HepG2 (cell line): ENCODE measurements at regions not wholly inside any gene's neighbourhood (a gene's known extent, or its start where the extent isn't known, plus 50 kb on each side); places are given as distances from the start of the nearest gene placed in this dataset.

ENCODE experiments used
- ATAC-seq: fragments of 200-7000 bp; cut with Tn5 transposase; 3 replicates; pipeline ENCODE4 v1.9.1; 2020; ENCODE audit warnings: mild to moderate bottlenecking, moderate library complexity
- BruUV-seq: library from RNA; stranded (reverse); fragments of 400-500 nt; replicated peaks from 2 replicates; lab custom pipeline; 2021; lab: Mats Ljungman, UMichigan
- CTCF ChIA-PET: fragments of 300-600 bp; formaldehyde crosslinking; extraction: SDS; loops from one replicate; lab custom pipeline; 2021; ENCODE audit warnings: low total read pairs, inconsistent platforms, low intra/inter-chr PET ratio; lab: Yijun Ruan, JAX
- POLR2A ChIA-PET: fragments of 350-600 bp; sonication (Branson Sonifier 250); formaldehyde crosslinking; loops from one replicate; lab custom pipeline; 2020; ENCODE audit warnings: antibody characterized with exemption, inconsistent platforms; lab: Yijun Ruan, JAX
- DNase-seq: peaks from one replicate; pipeline ENCODE4 v3.0.0-alpha.2; 2015; ENCODE audit warnings: low spot score
- FAIRE-seq: peaks from 3 replicates; lab custom pipeline; 2011; peaks lifted over from hg19 to GRCh38; lab: Jason Lieb, UNC
- H2AFZ ChIP-seq: one replicate; pipeline ENCODE4 v1.6.1; 2011; ENCODE audit warnings: low read length, inconsistent platforms
- H3K27ac ChIP-seq: fragments of 300-600 bp; 3 replicates; pipeline ENCODE4 v1.8.0; 2011; ENCODE audit warnings: mixed run types, mild to moderate bottlenecking, mixed read lengths, low read length, inconsistent platforms; ENCODE audit not compliant: insufficient read depth; ENCODE audit errors: extremely low read length
- H3K27me3 ChIP-seq, 2 experiments: fragments of 200-600 bp in 1 of 2; 2 replicates in 1 of 2; 3 replicates in 1 of 2; pipeline versions ENCODE4 v1.6.0 to v1.8.0; 2011; ENCODE audit warnings: low read length in 2 of 2, mild to moderate bottlenecking in 2 of 2, moderate library complexity in 2 of 2, inconsistent platforms in 1 of 2; ENCODE audit not compliant: insufficient read depth in 2 of 2, control insufficient read depth in 1 of 2
- H3K36me3 ChIP-seq, 2 experiments: fragments of 200-600 bp in 1 of 2; replicated peaks in 1 of 2; 2 replicates in 1 of 2; 3 replicates in 1 of 2; pipeline versions ENCODE4 v1.5.1 to v1.8.0; 2011; ENCODE audit warnings: low read length in 2 of 2, inconsistent platforms in 1 of 2; ENCODE audit not compliant: insufficient read depth in 2 of 2, control insufficient read depth in 1 of 2
- H3K4me1 ChIP-seq: 2 replicates; pipeline ENCODE4 v1.5.1; 2012; ENCODE audit warnings: low read length, inconsistent platforms; ENCODE audit not compliant: insufficient read depth
- H3K4me2 ChIP-seq: 2 replicates; pipeline ENCODE4 v1.6.0; 2011; ENCODE audit warnings: low read depth, low read length, inconsistent platforms
- H3K4me3 ChIP-seq, 3 experiments: fragments of 200-600 bp in 1 of 3; sonication (generic), shearing (Covaris generic) in 1 of 3; replicated peaks in 1 of 3; 2 replicates each; pipeline ENCODE4 v1.5.1; 2011 to 2016; ENCODE audit warnings: low read length in 3 of 3, inconsistent platforms in 2 of 3, low read depth in 2 of 3, mild to moderate bottlenecking in 2 of 3, control low read depth in 1 of 3, mixed read lengths in 1 of 3; ENCODE audit not compliant: insufficient read depth in 1 of 3
- H3K79me2 ChIP-seq: one replicate; pipeline ENCODE4 v1.6.1; 2011; ENCODE audit warnings: low read length, inconsistent platforms; ENCODE audit not compliant: insufficient read depth
- H3K9ac ChIP-seq: 2 replicates; pipeline ENCODE4 v1.6.0; 2011; ENCODE audit warnings: mild to moderate bottlenecking, low read depth, low read length, inconsistent platforms; ENCODE audit not compliant: insufficient read depth
- H3K9me3 ChIP-seq: 2 replicates; pipeline ENCODE4 v1.5.1; 2012; ENCODE audit warnings: mild to moderate bottlenecking, low read length
- H4K20me1 ChIP-seq: 2 replicates; pipeline ENCODE4 v1.6.0; 2011; ENCODE audit warnings: inconsistent platforms, mild to moderate bottlenecking, low read length, moderate library complexity; ENCODE audit not compliant: insufficient read depth
- CEBPZ ChIP-seq: IDR thresholded peaks from 2 replicates; pipeline ENCODE4 v1.6.1; 2012; ENCODE audit warnings: low read length, improper control_type of control experiment
- HNF1A ChIP-seq, 2 experiments: sonication (generic) in 1 of 2; formaldehyde crosslinking in 1 of 2; IDR thresholded peaks; 2 replicates each; pipeline versions ENCODE4 v1.4.0 to v1.6.1; 2016 to 2020; ENCODE audit warnings: borderline replicate concordance in 1 of 2, low read depth in 1 of 2, mild to moderate bottlenecking in 1 of 2, missing genetic modification reagents in 1 of 2
- IKZF1 ChIP-seq: fragments of 450-650 bp; IDR thresholded peaks from 2 replicates; pipeline ENCODE4 v1.7.1; 2016
- ZKSCAN5 ChIP-seq: sonication (generic); formaldehyde crosslinking; IDR thresholded peaks from 2 replicates; pipeline ENCODE4 v1.5.1; 2020; ENCODE audit warnings: mild to moderate bottlenecking, missing genetic modification reagents
- ZNF160 ChIP-seq: sonication (generic); formaldehyde crosslinking; IDR thresholded peaks from 2 replicates; pipeline ENCODE4 v1.8.0; 2022; ENCODE audit warnings: mild to moderate bottlenecking, inconsistent platforms, missing genetic modification reagents
- WGBS: methylation state at CpG from one replicate; pipeline ENCODE4 v1.1.6; 2017; ENCODE audit warnings: low lambda C conversion rate; 5-methylcytosine and 5-hydroxymethylcytosine counted together
- in situ Hi-C: cut with HindIII; loops from 2 replicates; pipeline ENCODE4 v1.10.0; 2017; ENCODE audit warnings: low pct_unique_long_range_greater_than_20kb; ENCODE audit not compliant: extremely low pct_ligation_motif_present
- intact Hi-C: fragments of 100-400 bp; cut with micrococcal nuclease; formaldehyde crosslinking; loops from one replicate; pipeline ENCODE4 v1.10.0; 2022; ENCODE audit not compliant: unreplicated experiment

DNA sequence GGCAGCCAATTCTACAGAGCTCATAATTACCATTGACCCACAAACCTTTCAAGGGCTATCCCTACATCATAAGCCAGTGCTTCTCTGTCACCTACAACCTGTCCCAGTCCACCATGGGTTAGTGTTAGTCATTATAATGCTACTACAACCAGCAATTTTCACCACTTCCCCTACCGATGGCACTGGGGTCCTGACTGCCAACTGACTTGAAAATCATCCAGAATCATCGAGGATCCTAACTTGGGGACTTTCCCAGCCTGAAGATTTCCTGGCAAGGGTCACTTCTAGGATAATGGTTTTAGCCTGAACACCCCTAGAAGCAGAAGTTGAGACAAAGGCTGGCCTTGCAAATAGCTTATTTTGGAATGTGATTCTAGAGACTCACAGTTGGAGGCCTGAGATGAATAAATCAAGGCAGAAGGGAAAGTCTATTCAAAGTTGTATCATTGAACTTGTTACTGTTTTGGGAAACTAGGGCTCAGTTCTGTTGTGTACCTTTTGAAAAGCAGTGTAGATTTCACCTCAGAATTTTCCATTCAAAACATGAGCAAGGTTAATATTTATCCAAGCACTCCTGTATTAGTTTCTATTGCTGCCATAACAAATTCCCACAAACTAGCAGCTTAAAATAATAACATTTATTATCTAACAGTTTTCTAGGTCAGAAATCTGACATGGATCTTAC, 633.0 kb downstream of the LRRC70 start:
- 0% methylated on average over 2 of the region's 2 CpGs for WGBS
- Histone ChIP-seq H3K27me3 (no peaks in the 10 kb centered on the region), H3K4me3 (no peak overlapping the region), H3K9me3 (no peaks in the 10 kb centered on the region; the same call in 1 of the 2 replicates), H2AFZ (no peak overlapping the region), H3K79me2 (no peaks in the 10 kb centered on the region), H3K4me2 (no peak overlapping the region), H3K36me3 (no peaks in the 10 kb centered on the region), H3K4me1 (no peaks in the 10 kb centered on the region), H3K9ac (no peak overlapping the region), H4K20me1 (no peaks in the 10 kb centered on the region), H3K27ac (no peak overlapping the region)
- ChIA-PET POLR2A (no interaction called here), CTCF (no interaction called here)
- FAIRE-seq (no peak), ATAC-seq (no peak), DNase-seq (no peak)
- BruUV-seq = no TSS peak
- no peak for TF ChIP-seq IKZF1
- TF ChIP-seq ZKSCAN5 (CRISPR knock-in tag) = no peak
- no peak for TF ChIP-seq CEBPZ
- no peak for TF ChIP-seq ZNF160 (CRISPR knock-in tag)
- TF ChIP-seq HNF1A (IDR thresholded peaks at IDR 0.05; ENCODE audit: low read depth) = no peak
- TF ChIP-seq HNF1A (CRISPR knock-in tag; IDR thresholded peaks at IDR 0.05; ENCODE audit: borderline replicate concordance) = no peak
- intact Hi-C loops (no loop called here), in situ Hi-C loops (no loop called here)
